Thyroid gland (tissue), 4 donors: ENCODE measurements at regions not wholly inside any gene's neighbourhood (a gene's known extent, or its start where the extent isn't known, plus 50 kb on each side); places are given as distances from the start of the nearest gene placed in this dataset.
A peak's percentile ranks its signal among the peaks of the same experiment; 100 is the strongest.
"Not testable (repeated sequence)": the region's sequence is repeated elsewhere in the genome, so short reads cannot be mapped to it uniquely, and the experiment has no call there.

Experiments
- DNase-seq, 2 donors: peaks; one replicate each; pipeline ENCODE4 v3.0.0-alpha.2; 2019
- H3K27ac ChIP-seq, 3 donors: fragments of 200-600 bp; sonication (generic); 1 replicate in 2 of 3; 2 replicates in 1 of 3; pipeline ENCODE4 v1.5.1; 2016 to 2019; ENCODE audit warnings: mild to moderate bottlenecking in 1 of 3, moderate library complexity in 1 of 3
- H3K27me3 ChIP-seq: fragments of 200-600 bp; sonication (generic); one replicate; pipeline ENCODE4 v1.5.1; 2019
- H3K36me3 ChIP-seq, 2 donors: fragments of 200-600 bp; sonication (generic); one replicate each; pipeline ENCODE4 v1.5.1; 2016 to 2019
- H3K4me1 ChIP-seq, 2 donors: fragments of 200-600 bp; sonication (generic); one replicate each; pipeline ENCODE4 v1.5.1; 2017 to 2019
- H3K4me3 ChIP-seq, 3 donors: fragments of 200-600 bp; sonication (generic); replicated peaks in 1 of 3; 1 replicate in 2 of 3; 2 replicates in 1 of 3; pipeline ENCODE4 v1.5.1; 2016; ENCODE audit warnings: mild to moderate bottlenecking in 1 of 3
- H3K9me3 ChIP-seq: fragments of 200-600 bp; sonication (generic); one replicate; pipeline ENCODE4 v1.5.1; 2017
- POLR2A ChIP-seq, 2 donors: fragments of 450-650 bp; IDR thresholded peaks; one replicate each; pipeline ENCODE4 v1.6.1; 2017; ENCODE audit warnings: antibody characterized with exemption in 2 of 2, mild to moderate bottlenecking in 2 of 2, moderate library complexity in 1 of 2
- WGBS, 2 donors: methylation state at CpG; one replicate each; pipeline ENCODE4 v1.1.5; 2017; 5-methylcytosine and 5-hydroxymethylcytosine counted together
- intact Hi-C: fragments of 100-400 bp; cut with DNase I; formaldehyde crosslinking; loops from one replicate; pipeline ENCODE4 v1.15.1; 2023
- TF ChIP-seq, protein P1 (sequence below), 6 experiments: fragments of 200-600 bp in 3 of 6; fragments of 450-650 bp in 3 of 6; sonication (generic) in 3 of 6; IDR thresholded peaks; one replicate each; pipeline ENCODE4 v1.5.1; 2016 to 2019; ENCODE audit warnings: antibody characterized with exemption in 6 of 6, mild to moderate bottlenecking in 2 of 6, inconsistent platforms in 1 of 6, moderate library complexity in 1 of 6

DNA sequence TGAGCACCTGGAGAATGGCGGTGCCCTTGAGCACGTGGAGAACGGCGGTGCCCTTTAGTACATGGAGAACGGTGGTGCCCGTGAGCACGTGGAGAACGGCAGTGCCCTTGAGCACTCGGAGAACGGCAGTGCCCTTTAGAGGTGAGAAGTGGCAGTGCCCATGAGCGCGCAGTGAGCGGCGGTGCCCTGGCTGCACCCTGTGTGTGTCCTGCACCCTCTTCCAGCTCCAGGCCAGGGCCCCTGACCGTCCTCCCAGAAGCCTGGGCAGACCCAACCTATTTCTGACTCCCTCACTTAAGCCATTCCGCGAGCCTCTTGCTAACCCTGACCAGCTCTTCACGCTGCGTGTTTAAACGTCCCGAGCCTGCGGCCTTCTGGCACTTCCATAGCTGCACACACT lies 151.3 kb downstream of the DLL1 start:
- Histone ChIP-seq H3K4me3 (no peak overlapping the region), H3K9me3 (no peaks in the 10 kb centered on the region), H3K27ac (no peak overlapping the region), H3K36me3 (no peaks in the 10 kb centered on the region), H3K27me3 (no peaks in the 10 kb centered on the region), H3K4me1 (no peaks in the 10 kb centered on the region)
- no peak for DNase-seq
- intact Hi-C loops = no loop called here
- TF ChIP-seq, protein P1, sequence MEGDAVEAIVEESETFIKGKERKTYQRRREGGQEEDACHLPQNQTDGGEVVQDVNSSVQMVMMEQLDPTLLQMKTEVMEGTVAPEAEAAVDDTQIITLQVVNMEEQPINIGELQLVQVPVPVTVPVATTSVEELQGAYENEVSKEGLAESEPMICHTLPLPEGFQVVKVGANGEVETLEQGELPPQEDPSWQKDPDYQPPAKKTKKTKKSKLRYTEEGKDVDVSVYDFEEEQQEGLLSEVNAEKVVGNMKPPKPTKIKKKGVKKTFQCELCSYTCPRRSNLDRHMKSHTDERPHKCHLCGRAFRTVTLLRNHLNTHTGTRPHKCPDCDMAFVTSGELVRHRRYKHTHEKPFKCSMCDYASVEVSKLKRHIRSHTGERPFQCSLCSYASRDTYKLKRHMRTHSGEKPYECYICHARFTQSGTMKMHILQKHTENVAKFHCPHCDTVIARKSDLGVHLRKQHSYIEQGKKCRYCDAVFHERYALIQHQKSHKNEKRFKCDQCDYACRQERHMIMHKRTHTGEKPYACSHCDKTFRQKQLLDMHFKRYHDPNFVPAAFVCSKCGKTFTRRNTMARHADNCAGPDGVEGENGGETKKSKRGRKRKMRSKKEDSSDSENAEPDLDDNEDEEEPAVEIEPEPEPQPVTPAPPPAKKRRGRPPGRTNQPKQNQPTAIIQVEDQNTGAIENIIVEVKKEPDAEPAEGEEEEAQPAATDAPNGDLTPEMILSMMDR (IDR thresholded peaks at IDR 0.05) = no peak
- no peak for TF ChIP-seq POLR2A (IDR thresholded peaks at IDR 0.05)
- 87 to 90% methylated on average over 18 to 22 of the region's 22 CpGs for WGBS, 2 donors

DNA sequence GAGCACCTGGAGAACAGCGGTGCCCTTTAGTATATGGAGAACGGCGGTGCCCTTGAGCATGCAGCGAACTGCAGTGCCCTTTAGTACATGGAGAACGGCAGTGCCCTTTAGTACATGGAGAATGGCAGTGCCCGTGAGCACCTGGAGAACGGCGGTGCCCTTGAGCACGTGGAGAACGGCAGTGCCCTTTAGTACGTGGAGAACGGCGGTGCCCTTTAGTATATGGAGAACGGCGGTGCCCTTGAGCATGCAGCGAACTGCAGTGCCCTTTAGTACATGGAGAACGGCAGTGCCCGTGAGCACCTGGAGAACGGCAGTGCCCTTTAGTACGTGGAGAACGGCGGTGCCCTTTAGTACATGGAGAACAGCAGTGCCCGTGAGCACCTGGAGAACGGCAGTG lies 151.8 kb downstream of the DLL1 start:
- H3K27ac ChIP-seq, H3K27me3 ChIP-seq, DNase-seq, intact Hi-C loops, H3K36me3 ChIP-seq, H3K4me3 ChIP-seq, H3K9me3 ChIP-seq, H3K4me1 ChIP-seq: not testable (repeated sequence)
- WGBS, 2 donors = 88 to 92% methylated on average over 24 of the region's 24 CpGs

DNA sequence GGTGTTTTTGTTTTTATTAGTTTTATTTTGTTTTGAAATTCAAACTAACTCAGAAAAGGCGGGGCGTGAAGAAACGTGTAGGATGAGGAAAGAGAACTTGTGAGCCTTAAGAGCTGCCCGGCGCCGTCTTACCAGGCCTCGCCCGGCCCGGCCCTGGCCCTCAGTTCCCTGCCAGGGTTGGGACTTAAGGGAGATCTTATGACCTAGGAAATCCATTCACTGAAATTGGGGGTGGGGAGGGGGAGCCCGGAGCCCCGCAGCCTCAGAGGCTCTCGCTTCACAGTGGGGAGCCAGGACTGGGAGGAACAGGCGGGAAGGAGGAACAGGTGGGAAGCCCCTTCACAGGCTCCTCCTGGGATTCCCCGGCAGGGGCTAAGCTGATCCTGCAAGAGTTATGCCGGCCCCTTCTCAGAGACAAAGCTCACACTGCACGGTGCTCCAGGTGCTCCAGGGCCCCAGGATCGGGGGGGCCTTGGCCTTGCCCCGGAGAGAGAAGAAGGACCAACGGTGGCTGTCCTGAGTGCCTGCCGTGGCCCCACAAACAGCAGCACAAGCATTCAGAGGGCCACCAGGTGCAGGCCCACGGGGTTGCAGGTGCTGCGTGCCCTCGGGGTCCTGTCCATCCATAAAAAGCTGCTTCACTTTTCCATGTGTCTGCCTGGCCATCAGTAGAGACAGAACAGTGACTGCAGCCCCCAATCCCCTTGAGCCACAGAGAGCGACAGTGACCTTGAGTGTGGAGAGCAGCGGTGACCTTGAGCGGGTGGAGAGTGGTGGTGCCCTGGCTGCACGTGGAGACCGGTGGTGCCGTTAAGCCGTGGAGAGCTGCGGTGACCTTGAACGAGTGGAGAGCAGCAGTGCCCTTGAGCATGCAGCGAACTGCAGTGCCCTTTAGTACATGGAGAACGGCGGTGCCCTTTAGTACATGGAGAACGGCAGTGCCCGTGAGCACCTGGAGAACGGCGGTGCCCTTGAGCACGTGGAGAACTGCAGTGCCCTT lies 152.7 kb downstream of the DLL1 start:
- Histone ChIP-seq H3K36me3 (no peaks in the 10 kb centered on the region), H3K27ac (peak overlapping the region; percentile 1 to 66 (median 65)), H3K9me3 (no peaks in the 10 kb centered on the region), H3K27me3 (no peaks in the 10 kb centered on the region), H3K4me3 (no peak overlapping the region), H3K4me1 (no peaks in the 10 kb centered on the region)
- intact Hi-C loops = no loop called here
- WGBS, 2 donors = 80 to 90% methylated on average over 32 to 35 of the region's 40 CpGs
- TF ChIP-seq, protein P1 (IDR thresholded peaks at IDR 0.05) = no peak
- TF ChIP-seq POLR2A (IDR thresholded peaks at IDR 0.05) = no peak
- DNase-seq = no peak

DNA sequence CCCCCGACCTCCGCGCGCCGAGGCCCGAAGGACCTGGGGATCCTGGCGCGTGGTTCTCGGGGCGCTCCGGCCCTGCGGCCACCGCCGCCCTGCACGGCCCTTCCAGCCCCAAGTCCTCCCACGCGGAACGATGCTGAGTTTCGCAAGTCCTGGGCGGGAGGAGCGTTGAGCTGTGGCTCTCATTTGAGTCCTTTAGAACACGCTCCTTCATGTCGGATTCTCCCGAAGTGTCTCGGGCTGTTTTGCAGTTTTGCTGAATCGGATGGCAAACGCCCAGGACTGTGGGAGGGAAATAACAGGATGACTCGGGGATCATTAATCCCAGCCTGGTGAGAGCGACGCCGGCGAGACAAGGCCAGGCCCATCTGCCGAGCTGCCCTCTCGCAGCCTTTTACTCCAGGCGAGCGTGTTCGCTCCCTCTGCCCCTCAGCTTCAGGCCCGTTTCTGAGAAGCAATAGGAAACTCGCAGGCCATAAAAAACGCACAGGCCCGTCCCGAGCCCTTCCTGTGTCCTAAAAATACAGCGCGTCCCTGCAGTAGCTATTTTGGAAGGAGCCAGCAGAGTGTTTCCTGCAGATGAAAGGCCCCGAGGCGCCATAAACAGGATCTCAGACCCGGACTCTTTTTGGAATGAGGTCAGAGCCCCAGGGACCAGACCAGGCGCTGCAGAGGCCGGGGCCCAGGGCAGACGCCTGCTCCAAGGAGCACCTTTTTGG lies 153.5 kb downstream of the DLL1 start:
- H3K9me3 ChIP-seq = no peaks in the 10 kb centered on the region
- DNase-seq = no peak
- H3K4me3 ChIP-seq = no peak overlapping the region
- H3K4me1 ChIP-seq = no peaks in the 10 kb centered on the region
- TF ChIP-seq, protein P1 (IDR thresholded peaks at IDR 0.05) = no peak
- TF ChIP-seq POLR2A (IDR thresholded peaks at IDR 0.05) = no peak
- 78 to 92% methylated on average over 36 to 45 of the region's 50 CpGs for WGBS, 2 donors
- intact Hi-C loops = no loop called here
- peak overlapping the region; percentile 1 to 66 (median 65) for H3K27ac ChIP-seq
- H3K27me3 ChIP-seq = no peaks in the 10 kb centered on the region
- H3K36me3 ChIP-seq = no peaks in the 10 kb centered on the region

DNA sequence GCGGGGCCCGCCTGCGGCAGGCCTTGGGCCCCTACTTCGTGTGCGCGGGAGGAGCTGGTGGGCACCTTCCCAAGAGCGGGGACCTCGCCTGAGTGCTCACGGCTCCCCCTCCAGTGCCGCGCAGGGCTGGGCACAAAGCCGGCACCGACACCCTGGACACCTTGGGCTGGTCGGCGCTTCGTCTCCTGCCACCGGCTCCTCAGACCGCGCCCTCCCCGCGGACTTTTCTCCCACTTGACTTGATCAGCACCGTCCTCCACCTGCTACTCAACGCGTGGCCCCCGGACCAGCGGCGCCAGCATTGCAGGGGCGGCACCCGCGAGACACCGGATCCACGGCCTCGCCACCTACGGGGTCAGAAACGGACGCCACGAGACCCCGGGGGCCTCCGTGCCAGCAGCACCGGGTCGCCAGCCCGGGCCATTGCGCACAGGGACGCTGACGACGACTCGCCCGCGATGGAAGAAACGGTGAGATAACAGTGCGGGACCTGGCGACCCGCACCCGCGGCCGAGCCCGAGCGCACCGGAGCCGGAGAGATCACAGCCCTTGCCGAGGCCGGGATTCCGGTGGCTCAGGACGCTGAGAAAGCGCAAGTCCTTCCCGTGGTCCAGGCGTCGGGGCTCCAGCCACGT lies 154.2 kb downstream of the DLL1 start:
- intact Hi-C loops = no loop called here
- Histone ChIP-seq H3K4me3 (no peak overlapping the region), H3K27ac (peak overlapping the region in 2 of 3 donors; percentile 65 to 66), H3K9me3 (no peaks in the 10 kb centered on the region), H3K4me1 (no peaks in the 10 kb centered on the region), H3K27me3 (no peaks in the 10 kb centered on the region), H3K36me3 (no peaks in the 10 kb centered on the region)
- TF ChIP-seq, protein P1 (IDR thresholded peaks at IDR 0.05) = no peak
- TF ChIP-seq POLR2A (IDR thresholded peaks at IDR 0.05) = no peak
- no peak for DNase-seq
- WGBS, 2 donors = 96 to 97% methylated on average over 40 to 66 of the region's 69 CpGs
